ENCODE measurements at regions not wholly inside any gene's neighbourhood (a gene's known extent, or its start where the extent isn't known, plus 50 kb on each side); places are given as distances from the start of the nearest gene placed in this dataset.
"Not testable (repeated sequence)": the region's sequence is repeated elsewhere in the genome, so short reads cannot be mapped to it uniquely, and the experiment has no call there.

DNA sequence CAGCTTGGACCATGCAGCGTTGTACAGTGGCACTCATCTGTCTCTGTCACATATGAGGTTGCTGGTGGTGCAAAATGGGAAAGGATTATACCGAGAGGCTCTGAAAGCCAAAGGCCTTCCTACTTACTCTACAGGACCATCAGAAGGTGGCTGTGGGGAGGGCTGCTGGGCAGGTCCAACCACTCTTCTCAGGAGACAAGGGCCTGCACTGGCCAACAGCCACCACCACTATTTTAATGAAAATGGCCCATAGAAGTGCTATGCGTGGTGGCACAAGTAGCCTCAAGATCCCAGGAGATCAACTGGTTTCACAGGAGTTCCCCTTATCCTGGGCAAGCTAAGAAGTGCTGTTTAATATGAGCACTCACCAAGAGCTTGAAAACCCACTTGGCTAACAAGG lies 52.3 kb downstream of the MRPL57 start:
- DNase-seq = no peak

DNA sequence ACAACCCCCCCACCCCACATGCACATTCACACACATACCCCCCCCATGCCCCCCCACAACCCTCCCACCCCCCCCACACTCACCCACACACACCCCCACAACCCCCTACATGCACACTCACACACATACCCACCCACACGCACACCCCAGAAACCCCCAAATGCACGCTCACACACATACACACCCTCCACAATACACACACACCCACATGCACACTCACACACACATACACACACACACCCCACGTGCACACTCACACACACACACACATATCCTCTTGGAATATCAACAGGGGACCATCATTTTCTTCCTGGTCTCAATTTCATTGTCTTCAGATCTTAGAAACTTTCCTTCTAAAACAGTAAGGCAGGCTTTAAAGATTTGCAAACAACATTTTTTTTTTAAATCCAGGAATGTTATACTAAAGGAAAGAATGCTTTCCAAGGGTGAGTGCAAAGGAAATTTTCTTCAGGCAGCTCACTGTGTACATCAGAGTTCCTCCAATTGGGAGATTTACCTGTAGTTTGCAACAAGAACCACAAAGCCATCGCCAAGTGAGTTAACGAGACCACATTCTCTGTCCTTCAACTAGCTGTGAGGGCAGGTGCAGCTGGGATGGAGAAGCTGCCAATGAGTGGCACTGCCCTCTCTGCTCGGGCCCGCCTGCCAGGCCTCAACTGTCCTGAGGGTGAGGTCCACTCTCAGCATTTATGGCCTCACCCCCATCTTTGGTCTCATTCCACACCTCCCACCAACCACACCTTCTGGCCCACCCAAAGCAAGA lies 53.0 kb downstream of the MRPL57 start:
- no peak for DNase-seq

- no peak for DNase-seq
These were observed 54.1 kb downstream of the MRPL57 start for GRCh38 chr13:21230516-21230915.

- no peak for DNase-seq
These were observed 55.0 kb downstream of the MRPL57 start for GRCh38 chr13:21231426-21231940.

- DNase-seq = no peak
These were observed 55.7 kb downstream of the MRPL57 start for GRCh38 chr13:21232196-21232595.

- no peak for DNase-seq
These were observed 56.1 kb downstream of the MRPL57 start for GRCh38 chr13:21232599-21232998.

- DNase-seq = no peak
These were observed 56.6 kb downstream of the MRPL57 start for GRCh38 chr13:21233086-21233485.

- no peak for DNase-seq
These were observed 58.1 kb downstream of the MRPL57 start for GRCh38 chr13:21234526-21234925.

DNA sequence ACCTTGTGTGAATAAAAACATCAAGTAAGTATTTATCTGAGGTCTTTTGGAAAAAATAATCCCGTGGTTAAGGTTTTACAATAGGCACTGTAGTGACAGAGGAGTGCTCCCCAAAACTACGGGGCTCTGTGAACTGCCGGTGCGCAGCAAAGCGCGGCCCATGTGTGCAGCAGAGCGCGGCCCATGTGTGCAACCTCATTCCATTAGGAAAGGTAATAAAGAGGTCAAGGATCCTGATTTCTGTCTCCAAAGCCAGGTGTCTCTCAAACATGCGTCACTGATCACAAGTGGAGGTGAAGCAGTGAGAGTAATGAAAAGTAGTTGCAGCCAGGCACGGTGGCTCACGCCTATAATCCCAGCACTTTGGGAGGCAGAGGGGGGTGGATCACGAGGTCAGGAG lies 58.7 kb downstream of the MRPL57 start:
- no peak for DNase-seq

DNA sequence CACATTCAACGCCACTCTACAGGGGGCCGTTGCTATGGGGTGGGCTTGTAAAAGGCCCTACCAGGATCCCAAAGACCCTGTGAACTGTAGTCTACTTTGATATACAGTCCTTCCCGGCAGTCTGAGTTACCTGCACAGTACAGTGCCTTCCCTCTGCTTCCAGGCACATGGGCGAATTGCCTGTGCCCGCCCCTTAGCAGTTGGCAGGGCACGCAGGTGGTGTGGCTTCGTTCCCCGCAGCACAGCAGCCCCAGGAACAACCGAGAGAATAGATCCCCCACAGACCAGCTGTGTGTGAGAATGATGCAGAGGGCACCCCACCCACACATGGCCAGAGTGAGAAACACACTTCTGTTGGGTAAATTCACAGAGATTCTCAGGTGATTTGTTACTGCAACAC lies 60.6 kb downstream of the MRPL57 start:
- DNase-seq = no peak

DNA sequence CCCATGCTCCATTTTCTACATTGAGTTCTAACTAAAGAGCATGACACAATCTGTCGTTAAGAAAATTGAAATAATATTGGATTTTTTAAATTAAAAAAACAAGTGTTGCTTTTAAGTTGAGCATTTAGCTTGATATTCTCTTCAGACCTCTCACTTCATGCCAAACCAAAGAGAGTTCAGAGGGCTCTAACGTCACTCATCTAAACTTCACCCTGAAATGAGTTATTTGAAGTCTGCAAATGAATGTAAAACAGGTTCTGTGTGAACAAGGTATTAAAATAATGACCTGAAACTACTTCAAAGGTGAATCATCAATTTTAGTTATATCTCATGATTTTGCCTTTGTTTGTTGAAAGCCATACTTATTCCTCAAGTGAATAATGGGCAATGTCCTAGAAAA lies 61.8 kb downstream of the MRPL57 start:
- no peak for DNase-seq

DNA sequence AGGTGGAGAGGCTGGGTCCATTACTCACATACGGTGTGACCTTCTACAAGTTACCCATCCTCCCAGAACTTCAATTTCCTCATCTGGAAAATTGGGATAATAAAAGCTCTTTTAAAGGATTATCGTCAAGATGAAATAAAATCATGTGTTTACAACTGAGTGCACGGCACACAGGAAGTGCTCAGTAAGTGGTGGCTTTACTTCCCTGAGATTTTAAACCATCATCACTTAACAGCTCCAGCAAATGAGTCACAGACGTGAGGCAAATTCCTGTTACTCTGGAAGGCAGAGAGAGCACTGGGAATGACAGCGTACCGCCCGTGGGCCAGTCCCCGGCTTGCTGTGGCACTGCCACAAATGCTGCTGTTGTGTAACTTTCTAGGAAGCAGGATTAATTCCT lies 64.1 kb downstream of the MRPL57 start:
- no peak for DNase-seq

DNA sequence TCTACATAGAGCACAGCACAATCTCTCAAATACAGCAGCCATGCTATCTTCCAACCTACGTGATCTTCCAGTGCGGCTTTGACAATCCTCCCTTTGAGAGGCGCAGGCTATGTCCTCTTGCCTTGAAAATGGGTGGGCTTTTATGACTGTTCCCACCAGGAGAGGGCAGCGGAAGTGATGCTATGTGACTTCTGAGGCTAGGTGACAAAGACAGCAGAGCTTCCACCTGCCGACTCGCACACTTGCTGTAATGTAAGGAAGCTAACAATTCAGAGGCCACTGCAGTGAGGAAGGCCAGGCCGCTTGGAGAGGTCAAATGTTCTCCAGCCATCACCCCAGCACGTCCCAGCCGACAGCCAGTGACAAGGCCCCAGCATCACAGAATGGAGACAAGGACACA lies 65.8 kb downstream of the MRPL57 start:
- no peak for DNase-seq

GRCh38 chr13:21243045-21243897 lies 66.8 kb downstream of the MRPL57 start:
- DNase-seq = no peak

GRCh38 chr13:21243898-21244184 lies 67.4 kb downstream of the MRPL57 start:
- DNase-seq = not testable (repeated sequence)

GRCh38 chr13:21246761-21247452 lies 70.4 kb downstream of the MRPL57 start:
- DNase-seq = no peak

DNA sequence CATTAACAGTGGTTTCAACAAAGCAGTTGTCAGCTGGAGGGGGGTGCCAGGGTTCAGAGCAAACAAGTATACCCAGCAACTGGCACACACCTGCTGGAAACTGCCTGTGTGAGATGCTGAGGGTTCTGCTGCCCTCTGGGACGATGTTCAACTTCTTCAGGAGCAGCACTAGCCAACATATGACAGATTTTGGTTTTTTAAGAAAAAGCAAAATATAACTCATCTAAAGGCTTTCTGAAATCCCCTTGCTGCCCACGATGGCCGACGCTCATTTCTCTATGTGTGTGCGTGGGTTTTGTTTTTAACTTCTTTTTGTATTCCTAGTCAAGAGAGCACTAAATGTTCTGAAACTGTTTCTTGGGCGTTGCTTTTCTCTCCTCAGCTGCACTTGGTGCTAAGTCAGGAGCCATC lies 79.9 kb downstream of the MRPL57 start:
- no peak for DNase-seq

GRCh38 chr13:21256891-21257290 lies 80.4 kb downstream of the MRPL57 start:
- no peak for DNase-seq

DNA sequence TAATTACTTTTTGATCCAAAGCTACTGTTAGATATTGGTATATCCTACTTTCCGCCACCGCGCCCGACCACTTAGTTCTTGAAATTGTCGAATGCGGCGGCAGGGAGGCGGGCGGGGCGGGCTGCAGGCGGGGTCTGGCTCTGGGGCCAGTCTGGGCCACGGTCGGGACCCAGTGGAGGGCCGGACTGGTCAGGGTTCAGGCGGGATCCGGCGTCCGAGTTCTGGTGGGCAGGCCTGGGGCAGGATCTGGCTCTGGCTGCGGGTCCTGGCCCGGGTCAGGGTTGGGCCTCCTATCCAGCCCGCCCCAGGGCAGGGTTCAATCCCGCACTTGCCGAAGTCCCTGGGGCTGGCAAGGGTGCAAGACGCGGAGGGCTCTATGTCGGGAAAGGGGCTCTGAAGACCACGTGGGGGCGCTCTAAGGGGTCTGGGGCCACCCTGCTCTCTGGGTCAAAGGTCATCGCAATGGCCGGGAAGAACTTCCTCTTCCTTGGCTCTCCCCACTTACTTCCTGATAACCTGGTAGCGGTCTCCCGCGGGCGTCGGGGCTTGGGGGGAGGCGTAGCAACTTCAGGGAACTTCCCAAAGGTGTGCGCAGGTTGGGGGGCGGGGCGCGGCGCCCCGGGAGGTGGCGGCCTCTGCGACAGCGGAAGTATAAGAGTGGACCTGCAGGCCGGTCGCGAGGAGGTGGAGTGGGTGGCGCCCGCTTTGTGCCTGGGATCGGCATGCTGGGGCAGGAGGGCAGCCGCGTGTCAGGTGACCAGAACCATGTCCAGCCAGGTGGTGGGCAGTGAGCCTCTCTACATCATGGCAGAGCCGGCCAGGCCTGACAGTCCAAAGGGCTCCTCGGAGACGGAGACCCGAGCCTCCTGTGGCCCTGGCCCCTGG lies 83.4 kb downstream of the MRPL57 start:
- no peak for DNase-seq

DNA sequence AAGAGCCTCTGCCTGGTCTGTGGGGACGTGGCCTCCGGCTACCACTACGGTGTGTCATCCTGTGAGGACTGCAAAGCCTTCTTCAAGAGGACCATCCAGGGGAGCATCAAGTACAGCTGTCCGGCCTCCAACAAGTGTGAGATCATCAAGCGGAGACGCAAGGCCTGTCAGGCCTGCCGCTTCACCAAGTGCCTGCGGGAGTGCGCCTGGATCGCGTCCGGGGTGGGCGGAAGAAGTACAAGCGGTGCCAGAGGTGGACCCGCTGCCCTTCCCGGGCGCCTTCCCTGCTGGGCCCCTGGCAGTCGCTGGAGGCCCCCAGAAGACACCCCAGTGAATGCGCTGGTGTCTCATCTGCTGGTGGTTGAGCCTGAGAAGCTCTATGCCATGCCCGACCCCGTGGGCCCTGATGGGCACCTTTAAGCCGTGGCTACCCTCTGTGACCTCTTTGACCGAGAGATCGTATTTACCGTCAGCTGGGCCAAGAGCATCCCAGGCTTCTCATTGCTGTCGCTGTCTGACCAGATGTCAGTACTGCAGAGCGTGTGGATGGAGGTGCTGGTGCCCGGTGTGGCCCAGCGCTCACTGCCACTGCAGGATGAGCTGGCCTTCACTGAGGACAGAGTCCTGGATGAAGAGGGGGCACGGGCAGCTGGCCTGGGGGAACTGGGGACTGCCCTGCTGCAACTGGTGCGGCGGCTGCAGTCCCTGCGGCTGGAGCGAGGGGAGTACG lies 84.3 kb downstream of the MRPL57 start:
- not testable (repeated sequence) for DNase-seq

DNA sequence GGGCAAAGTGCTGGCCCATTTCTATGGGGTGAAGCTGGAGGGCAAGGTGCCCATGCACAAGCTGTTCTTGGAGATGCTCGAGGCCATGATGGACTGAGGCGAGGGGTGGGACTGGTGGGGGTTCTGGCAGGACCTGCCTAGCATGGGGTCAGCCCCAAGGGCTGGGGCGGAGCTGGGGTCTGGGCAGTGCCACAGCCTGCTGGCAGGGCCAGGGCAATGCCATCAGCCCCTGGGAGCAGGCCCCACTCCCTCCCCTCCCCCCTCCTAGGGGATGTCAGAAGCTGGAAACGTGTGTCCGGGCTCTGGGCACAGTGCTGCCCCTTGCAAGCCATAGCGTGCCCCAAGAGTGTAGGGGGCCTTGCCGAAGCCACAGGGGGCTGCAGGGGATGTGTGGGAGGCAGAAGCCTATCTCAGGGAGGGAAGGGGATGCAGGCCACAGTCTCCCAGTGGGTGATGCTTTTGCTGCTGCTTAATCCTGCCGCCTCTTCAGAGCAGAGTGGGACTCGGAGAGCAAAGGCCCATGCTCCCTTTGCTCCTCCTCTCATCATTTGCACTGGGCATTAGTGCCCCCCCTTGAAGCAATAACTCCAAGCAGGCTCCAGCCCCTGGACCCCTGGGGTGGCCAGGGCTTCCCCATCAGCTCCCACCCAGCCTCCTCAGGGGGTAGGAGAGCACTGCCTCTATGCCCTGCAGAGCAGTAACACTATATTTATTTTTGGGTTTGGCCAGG lies 85.2 kb downstream of the MRPL57 start:
- not testable (repeated sequence) for DNase-seq
